ENCODE measurements at regions not wholly inside any gene's neighbourhood (a gene's known extent, or its start where the extent isn't known, plus 50 kb on each side); places are given as distances from the start of the nearest gene placed in this dataset.

DNA sequence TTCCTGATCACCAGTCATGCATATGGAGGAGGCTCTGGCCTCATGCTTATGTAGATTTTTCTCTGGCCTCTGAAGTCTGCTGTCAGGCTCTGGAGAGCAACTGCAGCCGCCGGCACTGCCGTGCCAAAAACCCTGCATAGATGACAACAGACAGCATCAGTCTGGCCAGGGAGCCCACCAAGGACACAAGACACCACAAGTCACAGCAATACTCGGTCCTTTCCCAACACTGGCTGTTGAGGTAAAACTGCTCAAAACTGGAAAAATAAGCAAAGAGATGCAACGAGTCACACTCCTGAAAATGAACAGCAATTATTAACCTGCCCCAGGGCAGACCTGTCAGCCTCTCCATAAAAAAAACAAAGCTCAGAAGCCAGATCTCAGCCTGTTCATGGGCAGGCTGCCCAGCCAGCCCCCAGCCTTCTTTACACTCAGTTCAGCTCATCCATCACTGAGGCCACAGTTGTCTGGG, 186.0 kb upstream of the RAB6C start:
- peaks cover 0 to 3% (median 0%) of the 10 kb centered on the region in 4 donors for H3K9me3 ChIP-seq (ENCODE audit: control insufficient read depth in 4 of 4, low read length in 3 of 4)
- no peak overlapping the region for H3K27ac ChIP-seq (ENCODE audit: low read depth in 1 of 2, low read length in 2 of 2)
- no peaks in the 10 kb centered on the region for H3K27me3 ChIP-seq (ENCODE audit: control insufficient read depth in 4 of 4, insufficient read depth in 4 of 4, low read length in 3 of 4)
- H3K9ac ChIP-seq (ENCODE audit: low read depth in 1 of 2, low read length in 2 of 2): no peak overlapping the region
- no peak for DNase-seq (ENCODE audit: low spot score)
- no peaks in the 10 kb centered on the region for H3K36me3 ChIP-seq (ENCODE audit: control insufficient read depth in 4 of 4, insufficient read depth in 3 of 4, low read depth in 1 of 4, low read length in 3 of 4)
- H3K4me1 ChIP-seq (ENCODE audit: control insufficient read depth in 4 of 4, insufficient read depth in 4 of 4, low read length in 3 of 4): no peaks in the 10 kb centered on the region
- no peak overlapping the region for H3K4me3 ChIP-seq (ENCODE audit: low read depth in 1 of 3, low read length in 3 of 3)
- 67% methylated on average over 5 of the region's 5 CpGs for WGBS
- TF ChIP-seq, protein P1, sequence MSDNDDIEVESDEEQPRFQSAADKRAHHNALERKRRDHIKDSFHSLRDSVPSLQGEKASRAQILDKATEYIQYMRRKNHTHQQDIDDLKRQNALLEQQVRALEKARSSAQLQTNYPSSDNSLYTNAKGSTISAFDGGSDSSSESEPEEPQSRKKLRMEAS (IDR thresholded peaks at IDR 0.05): no peak
- TF ChIP-seq, protein P2, sequence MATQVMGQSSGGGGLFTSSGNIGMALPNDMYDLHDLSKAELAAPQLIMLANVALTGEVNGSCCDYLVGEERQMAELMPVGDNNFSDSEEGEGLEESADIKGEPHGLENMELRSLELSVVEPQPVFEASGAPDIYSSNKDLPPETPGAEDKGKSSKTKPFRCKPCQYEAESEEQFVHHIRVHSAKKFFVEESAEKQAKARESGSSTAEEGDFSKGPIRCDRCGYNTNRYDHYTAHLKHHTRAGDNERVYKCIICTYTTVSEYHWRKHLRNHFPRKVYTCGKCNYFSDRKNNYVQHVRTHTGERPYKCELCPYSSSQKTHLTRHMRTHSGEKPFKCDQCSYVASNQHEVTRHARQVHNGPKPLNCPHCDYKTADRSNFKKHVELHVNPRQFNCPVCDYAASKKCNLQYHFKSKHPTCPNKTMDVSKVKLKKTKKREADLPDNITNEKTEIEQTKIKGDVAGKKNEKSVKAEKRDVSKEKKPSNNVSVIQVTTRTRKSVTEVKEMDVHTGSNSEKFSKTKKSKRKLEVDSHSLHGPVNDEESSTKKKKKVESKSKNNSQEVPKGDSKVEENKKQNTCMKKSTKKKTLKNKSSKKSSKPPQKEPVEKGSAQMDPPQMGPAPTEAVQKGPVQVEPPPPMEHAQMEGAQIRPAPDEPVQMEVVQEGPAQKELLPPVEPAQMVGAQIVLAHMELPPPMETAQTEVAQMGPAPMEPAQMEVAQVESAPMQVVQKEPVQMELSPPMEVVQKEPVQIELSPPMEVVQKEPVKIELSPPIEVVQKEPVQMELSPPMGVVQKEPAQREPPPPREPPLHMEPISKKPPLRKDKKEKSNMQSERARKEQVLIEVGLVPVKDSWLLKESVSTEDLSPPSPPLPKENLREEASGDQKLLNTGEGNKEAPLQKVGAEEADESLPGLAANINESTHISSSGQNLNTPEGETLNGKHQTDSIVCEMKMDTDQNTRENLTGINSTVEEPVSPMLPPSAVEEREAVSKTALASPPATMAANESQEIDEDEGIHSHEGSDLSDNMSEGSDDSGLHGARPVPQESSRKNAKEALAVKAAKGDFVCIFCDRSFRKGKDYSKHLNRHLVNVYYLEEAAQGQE (IDR thresholded peaks at IDR 0.05): no peak
- TF ChIP-seq RXRA (IDR thresholded peaks at IDR 0.05): no peak

DNA sequence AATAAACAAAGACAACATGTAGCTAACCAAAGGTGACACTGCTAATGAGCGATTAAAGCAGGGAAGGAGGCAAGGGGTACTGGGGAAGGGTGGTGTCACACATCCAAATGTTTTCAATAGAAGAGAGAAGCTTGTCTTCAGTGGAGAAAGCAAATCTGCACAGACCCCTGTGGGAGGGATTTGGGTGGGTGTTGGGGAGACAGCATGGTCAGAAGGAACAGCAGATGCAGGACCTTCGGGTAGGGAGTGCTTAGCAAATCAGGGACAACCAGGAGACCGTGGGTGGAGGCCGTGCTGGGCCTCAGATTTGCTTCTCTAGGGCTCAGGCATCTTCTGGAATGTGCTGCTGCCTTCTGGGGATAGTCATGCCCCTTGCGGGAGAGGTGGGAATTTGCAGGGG, 185.3 kb upstream of the RAB6C start:
- H3K4me3 ChIP-seq (ENCODE audit: low read depth in 1 of 3, low read length in 3 of 3): no peak overlapping the region
- TF ChIP-seq GABPA (IDR thresholded peaks at IDR 0.05 in 1 of 2, conservative IDR thresholded peaks at IDR 0.05 in 1 of 2): no peak
- no peak for TF ChIP-seq EGR1 (IDR thresholded peaks at IDR 0.05; ENCODE audit: low read depth in 2 of 2)
- no peak for TF ChIP-seq FOXA2 (IDR thresholded peaks at IDR 0.05)
- no peak for TF ChIP-seq SP1 (IDR thresholded peaks at IDR 0.05)
- TF ChIP-seq FOXA1 (IDR thresholded peaks at IDR 0.05): no peak
- TF ChIP-seq, protein P3, sequence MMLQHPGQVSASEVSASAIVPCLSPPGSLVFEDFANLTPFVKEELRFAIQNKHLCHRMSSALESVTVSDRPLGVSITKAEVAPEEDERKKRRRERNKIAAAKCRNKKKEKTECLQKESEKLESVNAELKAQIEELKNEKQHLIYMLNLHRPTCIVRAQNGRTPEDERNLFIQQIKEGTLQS (IDR thresholded peaks at IDR 0.05): no peak
- TF ChIP-seq, protein P2 (IDR thresholded peaks at IDR 0.05): no peak
- 70% methylated on average over 5 of the region's 5 CpGs for WGBS
- H3K9ac ChIP-seq (ENCODE audit: low read depth in 1 of 2, low read length in 2 of 2): no peak overlapping the region
- H3K9me3 ChIP-seq (ENCODE audit: control insufficient read depth in 4 of 4, low read length in 3 of 4): peaks cover 0 to 3% (median 0%) of the 10 kb centered on the region in 4 donors
- H3K4me1 ChIP-seq (ENCODE audit: control insufficient read depth in 4 of 4, insufficient read depth in 4 of 4, low read length in 3 of 4): no peaks in the 10 kb centered on the region
- H3K27me3 ChIP-seq (ENCODE audit: control insufficient read depth in 4 of 4, insufficient read depth in 4 of 4, low read length in 3 of 4): no peaks in the 10 kb centered on the region
- no peak overlapping the region for H3K27ac ChIP-seq (ENCODE audit: low read depth in 1 of 2, low read length in 2 of 2)
- H3K36me3 ChIP-seq (ENCODE audit: control insufficient read depth in 4 of 4, insufficient read depth in 3 of 4, low read depth in 1 of 4, low read length in 3 of 4): no peaks in the 10 kb centered on the region
- DNase-seq (ENCODE audit: low spot score): no peak

DNA sequence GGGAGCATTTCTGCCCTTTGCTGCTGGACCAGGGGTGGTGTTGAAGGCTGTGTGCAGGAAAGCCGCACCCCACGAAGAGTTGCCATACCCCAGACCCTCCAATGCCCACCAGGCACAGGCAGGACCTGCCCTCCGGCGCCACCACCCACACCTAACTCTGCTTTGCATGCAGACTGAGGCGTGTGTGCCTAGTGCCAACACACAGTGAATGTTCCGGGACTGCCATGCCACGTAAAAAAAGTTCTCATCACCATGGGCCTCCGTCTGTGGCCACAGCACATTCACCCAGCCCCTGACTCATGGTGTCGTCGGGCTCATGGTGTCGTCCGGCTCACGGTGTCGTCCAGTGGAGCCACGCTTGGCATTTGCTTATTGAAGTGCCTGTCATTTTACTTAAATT, 184.9 kb upstream of the RAB6C start:
- 84% methylated on average over 15 of the region's 15 CpGs for WGBS
- H3K9me3 ChIP-seq (ENCODE audit: control insufficient read depth in 4 of 4, low read length in 3 of 4): peaks cover 0 to 3% (median 0%) of the 10 kb centered on the region in 4 donors
- TF ChIP-seq, protein P2 (IDR thresholded peaks at IDR 0.05): no peak
- TF ChIP-seq, protein P4, sequence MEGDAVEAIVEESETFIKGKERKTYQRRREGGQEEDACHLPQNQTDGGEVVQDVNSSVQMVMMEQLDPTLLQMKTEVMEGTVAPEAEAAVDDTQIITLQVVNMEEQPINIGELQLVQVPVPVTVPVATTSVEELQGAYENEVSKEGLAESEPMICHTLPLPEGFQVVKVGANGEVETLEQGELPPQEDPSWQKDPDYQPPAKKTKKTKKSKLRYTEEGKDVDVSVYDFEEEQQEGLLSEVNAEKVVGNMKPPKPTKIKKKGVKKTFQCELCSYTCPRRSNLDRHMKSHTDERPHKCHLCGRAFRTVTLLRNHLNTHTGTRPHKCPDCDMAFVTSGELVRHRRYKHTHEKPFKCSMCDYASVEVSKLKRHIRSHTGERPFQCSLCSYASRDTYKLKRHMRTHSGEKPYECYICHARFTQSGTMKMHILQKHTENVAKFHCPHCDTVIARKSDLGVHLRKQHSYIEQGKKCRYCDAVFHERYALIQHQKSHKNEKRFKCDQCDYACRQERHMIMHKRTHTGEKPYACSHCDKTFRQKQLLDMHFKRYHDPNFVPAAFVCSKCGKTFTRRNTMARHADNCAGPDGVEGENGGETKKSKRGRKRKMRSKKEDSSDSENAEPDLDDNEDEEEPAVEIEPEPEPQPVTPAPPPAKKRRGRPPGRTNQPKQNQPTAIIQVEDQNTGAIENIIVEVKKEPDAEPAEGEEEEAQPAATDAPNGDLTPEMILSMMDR (IDR thresholded peaks at IDR 0.05; ENCODE audit: low read depth, low read length, missing input control): no peak
- TF ChIP-seq RXRA (IDR thresholded peaks at IDR 0.05) (no peak), TAF1 (conservative IDR thresholded peaks at IDR 0.05) (no peak), NR2F2 (IDR thresholded peaks at IDR 0.05) (no peak), FOXA2 (IDR thresholded peaks at IDR 0.05) (no peak)

More for the DNA sequence above, 184.9 kb upstream of the RAB6C start:
- Histone ChIP-seq H3K9ac (ENCODE audit: low read depth in 1 of 2, low read length in 2 of 2) (no peak overlapping the region), H3K4me3 (ENCODE audit: low read depth in 1 of 3, low read length in 3 of 3) (no peak overlapping the region), H3K27ac (ENCODE audit: low read depth in 1 of 2, low read length in 2 of 2) (no peak overlapping the region), H3K4me1 (ENCODE audit: control insufficient read depth in 4 of 4, insufficient read depth in 4 of 4, low read length in 3 of 4) (no peaks in the 10 kb centered on the region), H3K36me3 (ENCODE audit: control insufficient read depth in 4 of 4, insufficient read depth in 3 of 4, low read depth in 1 of 4, low read length in 3 of 4) (no peaks in the 10 kb centered on the region), H3K27me3 (ENCODE audit: control insufficient read depth in 4 of 4, insufficient read depth in 4 of 4, low read length in 3 of 4) (no peaks in the 10 kb centered on the region)
- no peak for DNase-seq (ENCODE audit: low spot score)

Data from liver (tissue), 8 donors.